SU-DHL-6 (cell line): ENCODE measurements at regions not wholly inside any gene's neighbourhood (a gene's known extent, or its start where the extent isn't known, plus 50 kb on each side); places are given as distances from the start of the nearest gene placed in this dataset.

ENCODE experiments used
- CTCF ChIP-seq: fragments of 200-600 bp; sonication (generic); IDR thresholded peaks from one replicate; pipeline ENCODE4 v1.5.1; 2017; ENCODE audit warnings: antibody characterized with exemption, mild to moderate bottlenecking, low read length, moderate library complexity; ENCODE audit not compliant: insufficient read depth, poor library complexity, severe bottlenecking
- EZH2phosphoT487 ChIP-seq: fragments of 200-600 bp; sonication (generic), shearing (Covaris generic); conservative IDR thresholded peaks from 2 replicates; pipeline ENCODE4 v1.6.1; 2018; ENCODE audit warnings: mild to moderate bottlenecking, antibody characterized with exemption, low read length, moderate library complexity, mixed read lengths

GRCh38 chr21:35340273-35340672, 291.2 kb upstream of the RUNX1 start:
- TF ChIP-seq CTCF (no peak), EZH2phosphoT487 (no peak)
